ENCODE measurements at regions not wholly inside any gene's neighbourhood (a gene's known extent, or its start where the extent isn't known, plus 50 kb on each side); places are given as distances from the start of the nearest gene placed in this dataset.

DNA sequence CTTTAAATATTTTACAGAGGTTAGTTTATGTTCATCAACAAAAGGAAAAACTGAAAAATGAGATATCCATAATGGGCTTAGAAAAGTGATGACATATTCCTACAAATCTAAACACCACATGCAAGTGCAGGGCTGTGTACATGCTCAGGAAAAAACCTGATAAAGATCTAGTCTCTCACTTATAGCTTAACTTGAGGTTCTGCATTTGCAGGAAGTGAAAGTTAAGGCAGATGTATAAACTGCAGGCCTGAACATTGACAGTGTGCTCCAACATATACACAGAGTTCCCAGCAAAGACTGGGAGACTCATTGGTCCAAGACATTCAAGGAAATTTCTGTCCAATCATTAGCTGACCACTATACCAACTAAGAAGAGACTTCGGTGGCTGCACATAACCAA, 63.8 kb upstream of the RET start:
- DNase-seq: no peak

DNA sequence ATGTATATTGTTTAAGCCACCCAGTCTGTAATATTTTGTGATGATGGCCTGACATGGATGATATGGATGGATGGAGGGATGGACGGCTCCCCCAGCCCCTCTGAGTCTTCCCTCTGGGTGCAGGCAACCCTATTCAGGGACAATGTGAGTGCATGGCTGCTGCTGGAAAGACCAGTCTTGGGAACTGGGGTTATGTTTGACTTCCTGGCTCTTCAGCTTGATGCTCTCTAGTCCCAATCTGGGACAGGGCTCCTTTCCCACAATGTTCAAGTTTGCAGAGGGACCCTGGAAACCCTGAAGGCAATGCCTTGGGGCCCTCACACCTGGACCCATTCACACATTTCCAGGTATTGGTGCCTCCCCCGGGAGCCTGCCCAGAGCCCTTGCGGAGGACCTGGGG, 52.3 kb upstream of the RET start:
- no peak for DNase-seq

DNA sequence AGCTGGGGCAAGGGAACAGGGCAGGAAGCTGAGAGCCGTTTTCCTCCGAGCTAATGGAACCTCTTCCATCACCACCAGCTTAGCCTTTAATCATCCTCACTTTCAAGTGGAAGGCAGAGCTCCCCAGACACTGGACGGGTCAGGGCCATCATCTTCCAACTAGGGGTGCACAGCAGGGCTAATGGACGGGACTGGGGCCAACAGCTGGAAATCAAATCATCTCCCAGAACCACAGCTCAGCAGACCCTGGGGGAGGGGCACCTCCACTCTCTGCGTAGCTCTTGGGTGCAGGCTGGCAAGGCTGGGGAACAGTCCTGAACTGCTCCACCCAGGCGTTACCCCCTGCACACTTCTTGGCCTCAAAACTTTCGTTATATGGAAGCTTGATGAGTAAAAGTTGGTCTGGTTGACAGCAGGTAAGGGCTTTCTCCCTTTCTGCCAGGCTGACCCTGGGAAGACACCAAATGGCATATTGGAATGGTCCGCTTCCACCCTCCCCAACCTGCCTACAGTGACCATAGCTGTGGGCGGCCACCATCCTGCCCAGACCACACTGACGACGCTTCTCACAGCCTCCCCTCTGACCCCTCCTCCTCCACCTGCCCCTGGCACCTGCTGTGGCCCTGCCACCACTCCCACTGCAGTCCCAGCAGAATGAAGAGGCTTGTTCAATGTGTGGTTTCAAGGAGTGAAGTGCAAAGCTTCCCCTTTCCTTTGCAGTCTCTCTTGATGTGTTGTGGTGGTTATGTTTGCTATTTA, 51.7 kb upstream of the RET start:
- DNase-seq: no peak

DNA sequence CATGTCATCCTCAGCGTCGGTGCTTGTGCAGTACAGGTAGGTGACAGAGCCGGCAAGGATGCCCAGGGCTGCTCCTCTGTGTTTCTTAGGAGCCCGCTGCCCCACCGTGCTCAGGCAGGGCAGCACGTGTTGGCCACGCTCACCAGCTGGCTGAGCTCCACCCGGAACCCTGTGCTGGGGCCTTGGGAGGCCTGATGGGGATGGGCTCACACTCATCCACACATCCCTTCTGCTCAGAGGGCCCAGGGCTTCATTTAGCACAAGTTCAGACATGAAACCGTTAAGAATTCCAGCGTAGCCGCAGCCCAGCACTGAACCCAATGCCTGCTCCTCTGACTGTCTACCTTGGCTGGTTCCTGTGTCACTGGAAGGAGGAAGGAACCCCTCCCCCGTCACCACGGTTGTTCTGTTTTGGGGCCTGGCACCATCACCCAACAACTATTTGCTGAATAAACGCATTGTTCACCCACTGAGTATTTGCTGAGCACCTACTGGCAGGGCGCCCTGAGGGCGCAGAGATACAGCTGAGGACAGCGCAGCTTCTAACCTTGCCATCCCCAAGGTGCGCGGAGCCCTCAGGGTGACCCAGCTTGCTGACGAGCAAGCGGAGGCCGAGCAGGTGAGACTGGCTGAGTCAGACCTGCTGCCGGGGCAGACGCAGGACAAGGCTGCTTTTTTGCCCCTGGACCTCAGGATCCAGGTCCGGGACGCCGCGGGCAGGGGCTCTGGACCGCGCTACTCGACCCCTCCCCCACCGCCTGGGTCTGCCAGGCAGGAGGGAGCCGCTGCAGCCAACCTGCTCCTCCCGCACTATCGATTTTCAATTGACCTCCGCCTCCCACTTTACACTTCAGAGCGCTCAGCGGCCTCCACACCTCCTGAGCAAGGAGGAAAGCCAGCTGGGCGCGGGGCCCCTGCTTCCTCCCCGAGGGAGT, 50.6 kb upstream of the RET start:
- peak; percentile 29 for DNase-seq

All from kidney glomerular epithelial cell (primary cell).